GM21576 (cell line): ENCODE measurements at regions not wholly inside any gene's neighbourhood (a gene's known extent, or its start where the extent isn't known, plus 50 kb on each side); places are given as distances from the start of the nearest gene placed in this dataset.

Experiments used
- ATAC-seq: cut with Tn5 transposase; IDR thresholded peaks from one replicate; pipeline ENCODE4 v1.9.1; 2021; ENCODE audit warnings: mild to moderate bottlenecking, moderate library complexity; ENCODE audit not compliant: unreplicated experiment

DNA sequence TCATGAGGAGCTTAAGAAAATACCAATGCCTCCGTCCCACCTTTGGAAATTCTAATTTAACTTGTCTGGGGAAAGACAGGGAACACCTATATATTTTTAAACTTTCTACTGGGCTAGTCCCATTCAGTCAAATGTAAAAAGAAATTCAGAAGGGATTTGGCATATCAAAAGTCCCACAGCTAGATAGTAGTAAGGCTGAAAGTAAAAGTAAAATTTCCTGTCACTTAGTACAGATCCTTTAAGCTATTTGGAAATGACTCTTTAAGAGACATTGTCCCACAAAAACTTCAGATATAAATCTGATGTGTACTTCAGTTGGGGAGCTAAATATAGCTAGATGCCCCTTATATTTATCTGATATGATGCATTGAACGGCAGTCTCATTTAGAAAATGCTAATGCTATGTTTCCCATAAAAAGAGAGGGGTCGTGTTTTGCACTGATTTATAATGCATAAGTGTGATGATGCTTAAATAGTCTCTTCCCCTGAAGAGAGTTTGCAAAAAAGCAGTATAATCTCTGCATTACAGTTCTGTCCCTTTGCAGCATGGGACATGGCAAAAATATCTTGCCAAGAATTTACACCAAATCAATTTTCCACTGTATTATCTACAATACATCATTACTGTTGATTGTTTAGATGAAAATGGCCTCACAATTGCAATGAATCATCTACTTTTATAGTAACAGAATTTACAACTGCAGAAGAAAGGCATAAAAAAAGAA lies 860.8 kb upstream of the MAP3K7 start:
- no peak for ATAC-seq

- ATAC-seq = no peak
Measured at GRCh38 chr6:91447081-91447480, 860.2 kb upstream of the MAP3K7 start.

GRCh38 chr6:91443405-91443804 lies 856.5 kb upstream of the MAP3K7 start:
- no peak for ATAC-seq

- ATAC-seq = no peak
Measured at GRCh38 chr6:91442342-91442741, 855.5 kb upstream of the MAP3K7 start.

DNA sequence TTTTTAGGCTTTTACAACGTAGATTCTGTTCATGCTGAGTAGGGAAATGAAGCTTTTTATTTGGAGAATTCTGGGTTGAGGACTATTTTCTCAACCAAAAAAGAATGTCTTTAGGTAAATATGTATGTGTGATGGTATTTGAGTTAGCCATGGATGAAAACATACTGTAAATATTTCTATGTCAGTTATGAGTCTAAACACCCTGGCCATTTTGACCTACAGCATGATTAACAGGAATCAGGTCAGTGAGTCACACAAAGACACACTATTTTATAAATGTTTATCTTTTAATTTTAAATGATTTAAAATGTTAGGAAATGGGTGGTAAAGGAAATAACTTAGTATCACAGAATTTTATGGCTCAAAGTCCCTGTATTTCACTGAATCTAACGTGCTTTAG lies 851.7 kb upstream of the MAP3K7 start:
- no peak for ATAC-seq

DNA sequence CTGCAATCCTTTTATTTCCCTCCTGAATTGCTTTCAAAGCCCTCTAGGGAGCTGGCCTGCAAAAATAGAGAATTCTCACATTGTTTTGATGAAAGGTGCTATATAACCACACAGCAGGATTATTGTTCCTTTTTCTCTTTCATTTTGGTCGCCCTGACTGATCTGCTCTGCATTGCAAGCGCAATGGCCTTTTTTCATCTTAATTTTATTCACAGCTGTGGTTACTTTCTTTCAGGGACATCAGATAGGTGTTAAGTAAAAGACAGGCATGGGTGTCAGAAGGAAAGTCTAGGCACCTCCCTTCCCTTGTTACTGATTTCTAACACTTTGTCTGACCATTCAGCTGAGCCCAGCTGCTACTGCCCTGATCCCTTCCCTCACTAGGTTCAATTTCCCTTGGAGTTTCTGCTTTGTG lies 850.5 kb upstream of the MAP3K7 start:
- no peak for ATAC-seq

- ATAC-seq = no peak
Measured at GRCh38 chr6:91436448-91436847, 849.6 kb upstream of the MAP3K7 start.

DNA sequence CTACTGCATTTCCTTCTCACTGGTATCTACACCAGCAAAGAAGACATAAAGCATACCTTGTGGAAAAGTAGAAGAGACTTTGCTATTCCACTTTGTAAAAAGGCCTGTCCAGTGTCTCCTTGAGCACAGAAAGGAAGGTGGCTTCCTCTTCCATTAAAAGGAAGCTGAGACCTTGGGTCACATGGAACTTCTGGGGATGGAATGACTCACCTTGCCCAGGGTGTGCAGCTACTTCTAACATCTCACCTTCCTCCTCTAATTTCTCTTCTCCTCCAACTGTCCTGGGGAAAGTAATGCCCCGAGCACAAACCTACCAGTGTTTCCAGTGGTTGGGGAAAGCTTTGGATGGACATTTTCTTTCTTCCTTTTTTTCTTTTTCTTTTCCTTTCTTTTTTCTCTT lies 848.8 kb upstream of the MAP3K7 start:
- no peak for ATAC-seq

DNA sequence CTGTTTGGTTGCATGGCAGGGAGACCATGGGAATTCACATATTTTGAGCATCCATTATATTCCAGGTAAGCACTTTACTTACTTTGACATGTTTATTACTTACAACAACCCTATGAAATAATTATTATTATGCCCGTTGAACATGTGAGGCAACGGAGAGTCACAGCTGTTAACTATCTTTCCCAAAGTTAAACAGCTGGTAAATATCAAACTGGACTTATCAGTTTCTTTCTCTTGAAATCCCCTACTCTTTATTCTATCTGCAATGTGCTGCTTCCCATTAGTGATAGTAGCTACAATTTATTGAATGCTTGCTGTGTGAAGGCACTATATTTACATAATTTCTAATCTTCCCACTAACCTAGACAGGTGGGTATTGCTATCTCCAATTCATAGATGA lies 847.7 kb upstream of the MAP3K7 start:
- no peak for ATAC-seq

DNA sequence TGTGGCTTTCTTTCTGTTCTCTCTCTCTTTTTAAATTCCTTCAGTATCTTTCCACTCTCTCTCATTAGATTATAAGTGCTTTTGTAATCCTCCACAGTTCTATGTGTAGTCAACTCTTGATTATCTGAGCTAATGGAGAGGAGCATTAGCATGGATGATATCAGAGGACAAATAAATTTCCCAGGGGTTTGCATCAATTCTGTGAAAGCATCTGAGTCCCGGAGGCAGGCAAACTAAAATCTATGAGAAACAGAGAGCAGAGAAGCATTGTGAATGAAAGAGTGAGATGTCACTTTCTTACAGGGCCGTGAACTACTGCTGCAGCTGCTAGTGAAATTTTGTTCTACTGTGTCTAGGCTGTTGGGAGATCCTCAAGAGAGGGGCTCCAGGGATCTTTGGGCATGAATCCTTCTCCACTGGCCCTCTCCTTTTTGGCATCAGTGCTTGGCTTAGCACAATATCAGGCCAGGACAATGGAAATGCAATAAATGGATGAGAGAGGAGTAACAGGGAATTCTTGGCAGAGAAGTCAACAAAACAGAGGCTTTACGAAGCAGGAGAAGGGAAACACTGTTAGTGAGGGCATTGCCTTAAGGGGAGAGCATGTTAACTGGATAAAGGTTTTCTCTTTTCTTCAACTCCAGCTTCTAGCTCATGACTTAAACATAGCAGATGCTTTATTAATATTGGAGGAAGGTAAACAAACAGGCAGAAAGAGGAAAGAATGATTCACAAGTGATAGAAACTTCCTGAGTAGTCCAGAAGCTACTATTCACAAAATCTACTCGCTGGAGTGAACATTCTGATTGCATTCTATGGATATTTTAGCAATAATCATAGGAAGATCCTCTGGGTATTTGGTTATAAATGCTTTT lies 847.0 kb upstream of the MAP3K7 start:
- ATAC-seq = no peak

DNA sequence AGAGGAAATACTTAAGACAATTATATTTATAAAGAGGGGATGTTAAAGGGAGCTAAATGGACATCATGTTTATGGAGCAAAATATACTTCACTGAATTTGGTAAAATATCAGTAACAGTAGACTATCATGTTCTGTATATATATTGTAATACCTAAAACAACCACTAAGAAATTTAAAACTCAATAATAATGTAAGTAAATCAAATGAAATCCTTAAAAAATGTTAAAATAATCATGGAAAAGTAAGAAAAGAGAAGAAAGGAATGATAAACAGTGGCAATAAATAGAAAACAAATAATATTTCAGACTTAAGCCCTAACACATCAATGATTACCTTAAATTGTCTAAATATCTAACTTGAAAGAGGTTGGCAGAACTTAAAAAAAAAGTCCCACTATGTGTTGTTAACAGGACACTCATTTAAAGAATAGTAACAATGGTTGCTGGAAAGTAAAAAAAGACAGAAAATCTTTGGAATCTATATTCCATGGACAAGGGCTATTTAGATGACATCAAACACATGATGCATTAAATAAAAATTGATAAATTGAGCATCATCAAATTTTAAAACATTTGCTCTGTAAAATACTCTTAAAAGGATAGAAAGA lies 842.2 kb upstream of the MAP3K7 start:
- no peak for ATAC-seq

DNA sequence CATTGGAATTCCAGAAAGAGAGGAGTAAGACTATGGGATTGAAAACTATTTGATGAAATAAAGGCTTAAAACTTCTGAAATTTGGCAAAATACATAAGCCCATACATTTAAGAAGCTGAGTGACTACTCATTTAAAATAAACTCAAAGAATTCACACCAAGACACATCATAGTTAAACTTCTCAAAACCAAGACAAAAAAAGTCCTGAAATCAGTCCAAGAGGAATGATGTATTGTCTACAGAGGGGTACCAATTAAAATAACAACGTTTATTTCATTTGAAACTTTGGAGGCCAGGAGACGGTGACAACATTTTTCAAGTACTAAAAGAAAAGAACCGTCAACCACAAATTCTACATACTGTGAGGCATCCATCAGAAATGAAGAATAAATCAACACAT lies 841.4 kb upstream of the MAP3K7 start:
- no peak for ATAC-seq

DNA sequence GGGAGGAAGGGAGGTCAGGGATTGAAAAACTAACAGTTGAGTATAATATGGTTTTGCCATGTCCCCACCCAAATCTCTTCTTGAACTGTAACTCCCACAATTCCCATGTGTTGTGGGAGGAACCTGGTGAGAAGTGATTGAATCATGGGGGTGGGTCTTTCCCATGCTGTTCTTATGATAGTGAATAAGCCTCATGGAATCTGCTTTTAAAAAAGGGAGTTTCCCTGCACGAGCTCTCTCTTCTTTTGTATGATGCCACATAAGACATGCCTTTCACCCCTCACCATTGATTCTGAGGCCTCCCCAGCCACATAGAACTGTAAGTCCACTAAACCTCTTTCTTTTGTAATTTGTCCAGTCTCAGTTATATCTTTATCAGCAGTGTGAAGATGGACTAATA lies 833.4 kb upstream of the MAP3K7 start:
- no peak for ATAC-seq

DNA sequence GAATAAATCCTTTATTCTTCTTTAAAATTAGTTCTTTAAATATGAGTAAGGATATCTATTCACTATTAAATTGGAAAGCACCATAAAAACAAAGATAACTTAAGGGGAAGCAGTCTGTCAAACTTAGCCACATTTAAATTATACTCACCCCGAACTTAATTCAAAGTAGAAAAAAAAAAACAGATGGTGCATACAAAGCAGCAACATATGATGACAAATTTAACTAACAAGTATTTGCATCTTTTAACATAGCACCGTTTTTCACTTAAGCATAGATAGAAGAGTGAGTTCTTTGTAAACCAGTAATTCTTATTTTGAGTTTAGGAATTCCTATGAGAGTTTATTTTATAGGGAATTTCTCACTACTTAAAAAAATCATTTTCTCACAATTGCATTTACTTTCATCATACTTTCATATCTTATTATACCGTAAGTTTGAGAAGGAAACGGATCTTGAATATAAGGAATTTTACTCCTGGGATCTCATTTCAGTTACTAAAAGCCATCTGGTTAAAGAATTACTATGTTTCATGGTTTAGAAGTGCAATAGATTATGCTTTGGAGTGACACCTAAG lies 828.2 kb upstream of the MAP3K7 start:
- ATAC-seq = no peak

DNA sequence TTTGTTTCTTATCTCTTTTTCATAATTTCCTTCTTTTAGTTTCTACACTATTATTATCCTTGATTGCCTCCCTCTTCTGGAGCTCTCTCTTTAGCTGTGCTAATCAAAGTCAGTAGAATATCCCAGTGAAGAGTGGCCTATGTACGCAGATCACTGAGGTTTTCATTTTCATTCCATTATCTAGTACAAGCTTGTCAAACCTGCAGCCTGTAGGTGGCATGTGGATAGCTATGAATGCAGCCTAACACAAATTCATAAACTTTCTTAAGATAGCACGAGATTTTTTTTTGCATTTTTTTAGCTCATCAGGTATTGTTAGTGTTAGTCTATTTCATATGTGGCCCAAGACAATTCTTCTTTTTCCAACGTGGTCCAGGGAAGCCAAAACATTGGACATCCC lies 825.7 kb upstream of the MAP3K7 start:
- no peak for ATAC-seq

DNA sequence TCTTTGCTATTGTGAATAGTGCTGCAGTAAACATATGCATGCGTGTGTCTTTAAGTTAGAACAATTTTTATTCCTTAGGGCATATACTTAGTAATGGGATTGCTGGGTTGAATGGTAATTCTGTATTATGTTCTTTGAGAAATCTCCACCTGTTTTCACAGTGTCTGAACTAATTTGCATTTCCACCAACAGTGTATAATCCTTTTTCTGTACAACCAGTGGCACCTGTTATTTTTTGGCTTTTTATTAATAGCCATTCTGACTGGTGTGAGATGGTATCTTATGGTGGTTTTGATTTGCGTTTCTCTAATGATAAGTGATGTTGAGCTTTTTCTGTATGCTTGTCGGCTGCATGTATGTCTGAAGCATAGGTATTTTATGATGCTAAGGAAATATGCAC lies 820.8 kb upstream of the MAP3K7 start:
- ATAC-seq = no peak

DNA sequence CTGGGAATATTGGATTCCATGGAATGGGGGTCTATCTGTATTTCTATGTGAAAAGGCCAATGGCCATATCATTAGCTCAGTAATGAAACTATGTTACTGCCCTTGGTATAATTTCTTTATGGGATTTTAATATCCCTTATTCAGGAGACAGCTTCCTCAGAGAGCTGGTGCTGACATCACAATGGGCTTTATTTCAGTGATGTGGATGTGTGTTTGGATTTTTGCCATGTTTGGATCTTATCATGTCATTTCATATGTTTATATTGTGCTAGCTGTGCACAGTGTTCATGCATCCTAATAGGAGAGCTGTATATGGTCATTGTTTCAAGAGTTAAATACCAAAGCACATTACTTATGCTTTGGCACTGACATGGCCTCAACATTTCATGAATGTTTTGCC lies 806.1 kb upstream of the MAP3K7 start:
- ATAC-seq = no peak

- ATAC-seq = no peak
Measured at GRCh38 chr6:91387290-91388059, 800.6 kb upstream of the MAP3K7 start.

DNA sequence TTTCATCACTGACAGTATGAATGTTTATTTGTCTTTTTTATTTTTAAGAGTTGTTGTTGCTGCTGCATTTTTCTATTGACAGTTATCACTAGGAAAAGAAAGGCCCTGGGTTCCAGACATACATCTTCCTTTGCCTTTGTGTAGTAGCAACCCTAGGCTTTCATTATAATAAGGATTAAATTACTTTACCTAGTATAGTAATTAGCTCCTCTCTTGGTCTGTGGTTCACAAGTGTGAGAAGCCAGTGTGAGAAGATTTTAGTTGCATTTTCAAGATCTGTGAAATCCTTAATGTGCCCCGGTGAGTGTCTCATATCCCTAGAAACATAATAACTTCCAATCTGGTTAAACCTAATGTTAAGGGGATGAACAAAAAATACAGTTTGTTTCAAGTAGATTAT lies 799.3 kb upstream of the MAP3K7 start:
- no peak for ATAC-seq

DNA sequence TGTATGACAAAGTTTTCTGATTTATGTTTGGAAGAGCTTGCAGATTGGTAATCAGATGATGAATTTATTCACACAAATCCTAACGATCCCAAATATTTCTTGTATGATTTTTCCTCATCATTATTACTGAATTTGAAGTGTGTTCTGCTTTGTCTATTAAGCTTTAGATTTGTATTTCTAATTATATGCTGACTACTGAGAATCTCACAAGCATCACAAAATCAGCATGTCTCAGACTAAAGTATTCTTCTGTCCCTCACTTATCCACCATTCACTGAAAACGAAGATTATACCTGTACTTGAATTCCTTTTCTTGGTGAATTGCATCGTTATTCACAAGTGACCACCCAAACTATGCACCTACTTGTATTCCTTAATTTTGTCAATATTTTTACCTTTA lies 796.3 kb upstream of the MAP3K7 start:
- ATAC-seq = no peak

GRCh38 chr6:91376686-91377085 lies 789.8 kb upstream of the MAP3K7 start:
- no peak for ATAC-seq
